Natural killer cell (primary cell): ENCODE measurements at regions not wholly inside any gene's neighbourhood (a gene's known extent, or its start where the extent isn't known, plus 50 kb on each side); places are given as distances from the start of the nearest gene placed in this dataset.

ENCODE experiments used
- ATAC-seq, 3 donors: fragments of 150-1000 bp in 2 of 3; fragments of 200-7000 bp in 1 of 3; cut with Tn5 transposase; 1 replicate in 1 of 3; 2 replicates in 2 of 3; pipeline ENCODE4 v1.10.0; 2021; ENCODE audit warnings: mild to moderate bottlenecking in 2 of 3, moderate library complexity in 2 of 3
- DNase-seq, 2 donors: peaks; one replicate each; pipeline versions ENCODE4 v3.0.0 to v3.0.0-alpha.2; 2013 to 2021; ENCODE audit warnings: mixed read lengths in 1 of 2
- H3K27ac ChIP-seq: one replicate; pipeline ENCODE4 v1.5.1; 2013; ENCODE audit warnings: mild to moderate bottlenecking, low read length
- H3K27me3 ChIP-seq: one replicate; pipeline ENCODE4 v1.6.1; 2013; ENCODE audit warnings: low read length; ENCODE audit not compliant: control insufficient read depth, insufficient read depth
- H3K36me3 ChIP-seq: one replicate; pipeline ENCODE4 v1.6.1; 2013; ENCODE audit warnings: low read length; ENCODE audit not compliant: control insufficient read depth, insufficient read depth
- H3K4me1 ChIP-seq: one replicate; pipeline ENCODE4 v1.6.1; 2013; ENCODE audit warnings: low read length; ENCODE audit not compliant: control insufficient read depth, insufficient read depth
- H3K4me3 ChIP-seq: one replicate; pipeline ENCODE4 v1.5.1; 2013; ENCODE audit warnings: low read length
- H3K9me3 ChIP-seq: one replicate; pipeline ENCODE4 v1.6.1; 2013; ENCODE audit warnings: low read length; ENCODE audit not compliant: control insufficient read depth, insufficient read depth
- H3K27ac Mint-ChIP-seq, 2 donors: one replicate each; pipeline ENCODE4 v1.8.0; 2022; ENCODE audit warnings: mild to moderate bottlenecking in 2 of 2, mixed read lengths in 2 of 2, moderate library complexity in 1 of 2
- H3K27me3 Mint-ChIP-seq, 2 donors: one replicate each; pipeline ENCODE4 v1.8.0; 2022; ENCODE audit warnings: low read depth in 2 of 2, mixed read lengths in 2 of 2
- H3K36me3 Mint-ChIP-seq: one replicate; pipeline ENCODE4 v1.8.0; 2022; ENCODE audit warnings: mixed read lengths
- H3K4me1 Mint-ChIP-seq, 2 donors: one replicate each; pipeline ENCODE4 v1.8.0; 2022; ENCODE audit warnings: mixed read lengths in 2 of 2
- H3K4me3 Mint-ChIP-seq: one replicate; pipeline ENCODE4 v1.8.0; 2022; ENCODE audit warnings: mild to moderate bottlenecking, moderate library complexity, mixed read lengths
- H3K9me3 Mint-ChIP-seq, 2 donors: one replicate each; pipeline ENCODE4 v1.8.0; 2022; ENCODE audit warnings: mixed read lengths in 2 of 2
- CTCF ChIP-seq: fragments of 200-600 bp; IDR thresholded peaks from one replicate; pipeline ENCODE4 v1.8.0; 2022; ENCODE audit warnings: antibody characterized with exemption
- WGBS: methylation state at CpG from one replicate; pipeline ENCODE4 v1.1.7; 2013; ENCODE audit warnings: missing lambda C conversion rate; ENCODE audit not compliant: insufficient coverage; 5-methylcytosine and 5-hydroxymethylcytosine counted together
- intact Hi-C: fragments of 100-400 bp; cut with micrococcal nuclease; formaldehyde crosslinking; loops from one replicate; pipeline ENCODE4 v1.14.2; 2022

DNA sequence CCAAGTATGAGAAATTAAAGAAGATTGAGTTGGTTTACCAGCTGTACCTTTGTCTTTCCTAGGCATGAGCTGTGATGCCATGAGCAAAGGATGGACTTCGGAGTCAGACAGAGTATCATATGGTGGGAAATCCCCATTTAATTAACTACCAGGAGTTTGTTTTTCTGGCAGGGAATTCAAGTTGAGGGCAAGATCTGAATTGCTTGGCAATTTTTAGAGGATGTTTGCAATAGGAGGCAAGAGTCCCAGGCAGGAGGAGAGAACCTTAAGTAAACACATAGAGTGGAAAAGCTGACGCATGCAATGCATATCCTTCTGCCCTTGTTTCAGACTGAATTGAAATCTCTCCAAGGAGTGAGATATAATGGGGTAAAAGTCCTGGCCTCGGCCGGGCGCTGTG, 569.7 kb upstream of the MDFIC2 start:
- H3K27me3 Mint-ChIP-seq, result peaks cover 8 to 32% of the 10 kb centered on the region in 2 donors
- H3K27me3 ChIP-seq, result no peaks in the 10 kb centered on the region
- no peaks in the 10 kb centered on the region for H3K9me3 ChIP-seq
- H3K27ac Mint-ChIP-seq, result no peak overlapping the region
- no peak overlapping the region for H3K27ac ChIP-seq
- H3K4me1 ChIP-seq, result no peaks in the 10 kb centered on the region
- ATAC-seq, result no peak
- no peak for TF ChIP-seq CTCF
- no peaks in the 10 kb centered on the region for H3K4me1 Mint-ChIP-seq
- H3K4me3 ChIP-seq, result no peak overlapping the region
- no peak for DNase-seq
- 95% methylated on average over 5 of the region's 5 CpGs for WGBS
- H3K36me3 ChIP-seq, result no peaks in the 10 kb centered on the region
- no peaks in the 10 kb centered on the region for H3K36me3 Mint-ChIP-seq
- H3K9me3 Mint-ChIP-seq, result no peaks in the 10 kb centered on the region
- intact Hi-C loops, result no loop called here
- no peak overlapping the region for H3K4me3 Mint-ChIP-seq

GRCh38 chr3:70880421-70880820, 568.0 kb upstream of the MDFIC2 start:
- H3K27ac ChIP-seq, result no peak overlapping the region
- H3K36me3 ChIP-seq, result no peaks in the 10 kb centered on the region
- DNase-seq (no peak), ATAC-seq (no peak)
- Mint-ChIP-seq H3K36me3 (no peaks in the 10 kb centered on the region), H3K27me3 (peaks cover 11 to 41% of the 10 kb centered on the region in 2 donors), H3K9me3 (no peaks in the 10 kb centered on the region), H3K27ac (no peak overlapping the region), H3K4me1 (no peaks in the 10 kb centered on the region), H3K4me3 (no peak overlapping the region)
- TF ChIP-seq CTCF, result no peak
- no peaks in the 10 kb centered on the region for H3K4me1 ChIP-seq
- intact Hi-C loops, result no loop called here
- 57% methylated on average over 1 of the region's 2 CpGs for WGBS
- no peaks in the 10 kb centered on the region for H3K27me3 ChIP-seq
- H3K4me3 ChIP-seq, result no peak overlapping the region
- no peaks in the 10 kb centered on the region for H3K9me3 ChIP-seq

- H3K27ac Mint-ChIP-seq, result no peak overlapping the region
- DNase-seq (no peak), ATAC-seq (no peak)
- peaks cover 17 to 52% of the 10 kb centered on the region in 2 donors for H3K27me3 Mint-ChIP-seq
- H3K4me3 Mint-ChIP-seq, result no peak overlapping the region
- 100% methylated on average over 1 of the region's 3 CpGs for WGBS
- TF ChIP-seq CTCF, result no peak
- H3K36me3 ChIP-seq, result no peaks in the 10 kb centered on the region
- H3K9me3 Mint-ChIP-seq, result peaks cover 0 to 2% of the 10 kb centered on the region in 2 donors
- no peak overlapping the region for H3K27ac ChIP-seq
- no peak overlapping the region for H3K4me3 ChIP-seq
- intact Hi-C loops, result no loop called here
- no peaks in the 10 kb centered on the region for H3K9me3 ChIP-seq
- H3K4me1 Mint-ChIP-seq, result no peaks in the 10 kb centered on the region
- H3K36me3 Mint-ChIP-seq, result no peaks in the 10 kb centered on the region
- no peaks in the 10 kb centered on the region for H3K27me3 ChIP-seq
- no peaks in the 10 kb centered on the region for H3K4me1 ChIP-seq
Observed at GRCh38 chr3:70876154-70876553, 563.7 kb upstream of the MDFIC2 start.

- Mint-ChIP-seq H3K27me3 (peaks cover 13 to 45% of the 10 kb centered on the region in 2 donors), H3K27ac (no peak overlapping the region), H3K36me3 (no peaks in the 10 kb centered on the region), H3K4me1 (no peaks in the 10 kb centered on the region), H3K4me3 (no peak overlapping the region), H3K9me3 (peaks cover 0 to 2% of the 10 kb centered on the region in 2 donors)
- intact Hi-C loops, result no loop called here
- ATAC-seq, result no peak
- WGBS, result 100% methylated on average over 3 of the region's 3 CpGs
- Histone ChIP-seq H3K27ac (no peak overlapping the region), H3K9me3 (peaks cover 2% of the 10 kb centered on the region), H3K4me1 (no peaks in the 10 kb centered on the region), H3K4me3 (no peak overlapping the region), H3K27me3 (no peaks in the 10 kb centered on the region), H3K36me3 (no peaks in the 10 kb centered on the region)
- TF ChIP-seq CTCF, result no peak
- DNase-seq, result no peak
Observed at GRCh38 chr3:70874196-70874595, 561.8 kb upstream of the MDFIC2 start.
